GM23338 (cell line): ENCODE measurements at regions not wholly inside any gene's neighbourhood (a gene's known extent, or its start where the extent isn't known, plus 50 kb on each side); places are given as distances from the start of the nearest gene placed in this dataset.

Experiments used
- ATAC-seq: fragments of 200-7000 bp; cut with Tn5 transposase; 3 replicates; pipeline ENCODE4 v1.9.1; 2020
- DNase-seq: peaks from one replicate; pipeline ENCODE4 v3.0.0-alpha.2; 2015; ENCODE audit warnings: low spot score
- H2AFZ ChIP-seq: fragments of 200-600 bp; sonication (generic); 2 replicates; pipeline ENCODE4 v1.8.0; 2016; ENCODE audit warnings: antibody characterized with exemption, mild to moderate bottlenecking, moderate library complexity
- H3F3A ChIP-seq: fragments of 200-600 bp; sonication (generic); replicated peaks from 2 replicates; pipeline ENCODE4 v1.8.0; 2017; ENCODE audit warnings: antibody characterized with exemption, mixed run types, low read depth
- H3K27ac ChIP-seq: fragments of 200-600 bp; sonication (generic); 2 replicates; pipeline ENCODE4 v1.6.1; 2016; ENCODE audit warnings: low read depth
- H3K27me3 ChIP-seq: fragments of 200-600 bp; sonication (generic); 2 replicates; pipeline ENCODE4 v1.8.0; 2016; ENCODE audit warnings: mild to moderate bottlenecking, mixed run types, moderate library complexity; ENCODE audit not compliant: insufficient read depth
- H3K36me3 ChIP-seq: fragments of 200-600 bp; sonication (generic); 2 replicates; pipeline ENCODE4 v1.8.0; 2016; ENCODE audit warnings: mild to moderate bottlenecking; ENCODE audit not compliant: insufficient read depth
- H3K4me1 ChIP-seq: fragments of 200-600 bp; sonication (generic); 2 replicates; pipeline ENCODE4 v1.8.0; 2016; ENCODE audit warnings: mild to moderate bottlenecking, moderate library complexity; ENCODE audit not compliant: insufficient read depth
- H3K4me2 ChIP-seq: fragments of 200-600 bp; sonication (generic); 2 replicates; pipeline ENCODE4 v1.7.1; 2017; ENCODE audit warnings: mixed run types
- H3K4me3 ChIP-seq: fragments of 200-600 bp; sonication (generic); 2 replicates; pipeline ENCODE4 v1.6.1; 2016; ENCODE audit warnings: mixed run types
- H3K79me2 ChIP-seq: fragments of 200-600 bp; sonication (generic); replicated peaks from 2 replicates; pipeline ENCODE4 v1.8.0; 2017; ENCODE audit warnings: mild to moderate bottlenecking; ENCODE audit not compliant: insufficient read depth
- H3K9me2 ChIP-seq: fragments of 200-600 bp; sonication (generic); 2 replicates; pipeline ENCODE4 v1.8.0; 2017; ENCODE audit not compliant: insufficient read depth
- H4K20me1 ChIP-seq: fragments of 200-600 bp; sonication (generic); replicated peaks from 2 replicates; pipeline ENCODE4 v1.8.0; 2017; ENCODE audit warnings: mild to moderate bottlenecking; ENCODE audit not compliant: insufficient read depth
- H3K27ac Mint-ChIP-seq: 2 replicates; pipeline ENCODE4 v1.8.0; 2020; ENCODE audit warnings: inconsistent platforms, mild to moderate bottlenecking, moderate library complexity, mixed read lengths
- H3K27me3 Mint-ChIP-seq: 3 replicates; pipeline ENCODE4 v1.8.0; 2022; ENCODE audit warnings: low read depth, mild to moderate bottlenecking, moderate library complexity, mixed read lengths, inconsistent platforms; ENCODE audit not compliant: insufficient read depth, poor library complexity
- H3K36me3 Mint-ChIP-seq: 3 replicates; pipeline ENCODE4 v1.8.0; 2021; ENCODE audit warnings: low read depth, mild to moderate bottlenecking, inconsistent platforms, moderate library complexity, mixed read lengths
- H3K4me1 Mint-ChIP-seq: 3 replicates; pipeline ENCODE4 v1.8.0; 2020; ENCODE audit warnings: mild to moderate bottlenecking, inconsistent platforms, mixed read lengths
- H3K4me3 Mint-ChIP-seq: 3 replicates; pipeline ENCODE4 v1.8.0; 2021; ENCODE audit warnings: moderate library complexity, mild to moderate bottlenecking, inconsistent platforms, mixed read lengths
- H3K9me3 Mint-ChIP-seq: 3 replicates; pipeline ENCODE4 v1.8.0; 2020; ENCODE audit warnings: moderate library complexity, mild to moderate bottlenecking, inconsistent platforms, mixed read lengths
- CREB1 ChIP-seq: fragments of 250-450 bp; sonication (Bioruptor Pico); IDR thresholded peaks from 2 replicates; pipeline ENCODE4 v1.5.0; 2020; ENCODE audit warnings: low read depth, mild to moderate bottlenecking, moderate library complexity
- EZH2 ChIP-seq: fragments of 200-600 bp; sonication (generic); IDR thresholded peaks from one replicate; pipeline ENCODE4 v1.8.0; 2017; ENCODE audit warnings: antibody characterized with exemption, mild to moderate bottlenecking, low read depth; ENCODE audit not compliant: unreplicated experiment
- EZH2phosphoT487 ChIP-seq: fragments of 200-600 bp; sonication (generic); IDR thresholded peaks from one replicate; pipeline ENCODE4 v1.8.1; 2018; ENCODE audit warnings: antibody characterized with exemption; ENCODE audit not compliant: unreplicated experiment
- JUNB ChIP-seq: IDR thresholded peaks from one replicate; pipeline ENCODE4 v1.6.1; 2016; ENCODE audit warnings: antibody characterized with exemption; ENCODE audit not compliant: unreplicated experiment
- NANOG ChIP-seq: IDR thresholded peaks from 2 replicates; pipeline ENCODE4 v1.6.1; 2016; ENCODE audit warnings: antibody characterized with exemption, borderline replicate concordance
- POLR2AphosphoS5 ChIP-seq: IDR thresholded peaks from 2 replicates; pipeline ENCODE4 v1.6.1; 2016; ENCODE audit warnings: antibody characterized with exemption, low read depth
- REST ChIP-seq: IDR thresholded peaks from one replicate; pipeline ENCODE4 v1.6.1; 2018; ENCODE audit warnings: antibody characterized with exemption; ENCODE audit not compliant: unreplicated experiment
- STAT1 ChIP-seq: IDR thresholded peaks from one replicate; pipeline ENCODE4 v1.6.1; 2016; ENCODE audit warnings: antibody characterized with exemption; ENCODE audit not compliant: unreplicated experiment
- ZNF114 ChIP-seq: fragments of 250-450 bp; sonication (Bioruptor Pico); IDR thresholded peaks from 2 replicates; pipeline ENCODE4 v1.5.0; 2020; ENCODE audit warnings: mild to moderate bottlenecking, moderate library complexity
- ZNF331 ChIP-seq: fragments of 250-450 bp; sonication (Bioruptor Pico); IDR thresholded peaks from 2 replicates; pipeline ENCODE4 v1.5.0; 2020; ENCODE audit warnings: low read depth, mild to moderate bottlenecking, moderate library complexity
- ZNF462 ChIP-seq: fragments of 250-450 bp; sonication (Bioruptor Pico); IDR thresholded peaks from 2 replicates; pipeline ENCODE4 v1.5.0; 2020; ENCODE audit warnings: mild to moderate bottlenecking, moderate library complexity
- TF ChIP-seq, protein P1 (sequence below), 2 experiments: fragments of 200-600 bp in 1 of 2; sonication (generic) in 1 of 2; conservative IDR thresholded peaks; 2 replicates each; pipeline versions ENCODE4 v1.5.1 to v1.6.1; 2016 to 2017; ENCODE audit warnings: antibody characterized with exemption in 2 of 2, low read depth in 2 of 2, mild to moderate bottlenecking in 2 of 2, moderate library complexity in 1 of 2
- TF ChIP-seq, protein P2 (sequence below): IDR thresholded peaks from 2 replicates; pipeline ENCODE4 v1.6.1; 2016; ENCODE audit warnings: antibody characterized with exemption

DNA sequence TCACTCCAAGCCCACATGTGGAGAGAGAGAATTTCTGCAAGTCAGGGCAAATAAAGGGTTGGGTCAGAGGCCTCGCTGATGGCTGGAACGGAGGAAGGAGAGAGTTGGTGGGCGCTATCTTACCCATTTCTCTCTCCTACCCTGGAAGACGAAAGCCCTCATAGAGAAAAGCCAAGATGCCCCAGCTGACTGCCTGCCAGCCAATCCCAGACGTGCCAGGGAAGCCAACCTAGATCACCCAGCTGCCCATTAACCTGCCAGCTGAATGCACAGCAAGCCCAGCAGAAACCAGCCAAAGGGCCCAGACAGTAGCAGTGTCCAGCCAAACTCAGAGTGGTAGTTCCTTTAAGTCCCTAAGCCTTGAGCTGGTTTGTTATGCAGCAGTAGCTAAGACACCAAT is 167.0 kb upstream of the ZNF507 start:
- H3K36me3 Mint-ChIP-seq: no peaks in the 10 kb centered on the region
- no peak for ATAC-seq
- Histone ChIP-seq H3K4me1 (no peaks in the 10 kb centered on the region), H3F3A (no peaks in the 10 kb centered on the region), H3K27me3 (no peaks in the 10 kb centered on the region), H3K79me2 (no peaks in the 10 kb centered on the region), H3K27ac (no peak overlapping the region), H3K4me2 (no peak overlapping the region), H3K36me3 (no peaks in the 10 kb centered on the region), H3K4me3 (no peak overlapping the region), H4K20me1 (no peaks in the 10 kb centered on the region), H2AFZ (peak overlapping the region; percentile 28; the same call in 1 of the 2 replicates), H3K9me2 (peaks cover 2% of the 10 kb centered on the region; the same call in 1 of the 2 replicates)
- H3K27me3 Mint-ChIP-seq: no peaks in the 10 kb centered on the region
- no peaks in the 10 kb centered on the region for H3K4me1 Mint-ChIP-seq
- TF ChIP-seq, protein P1, sequence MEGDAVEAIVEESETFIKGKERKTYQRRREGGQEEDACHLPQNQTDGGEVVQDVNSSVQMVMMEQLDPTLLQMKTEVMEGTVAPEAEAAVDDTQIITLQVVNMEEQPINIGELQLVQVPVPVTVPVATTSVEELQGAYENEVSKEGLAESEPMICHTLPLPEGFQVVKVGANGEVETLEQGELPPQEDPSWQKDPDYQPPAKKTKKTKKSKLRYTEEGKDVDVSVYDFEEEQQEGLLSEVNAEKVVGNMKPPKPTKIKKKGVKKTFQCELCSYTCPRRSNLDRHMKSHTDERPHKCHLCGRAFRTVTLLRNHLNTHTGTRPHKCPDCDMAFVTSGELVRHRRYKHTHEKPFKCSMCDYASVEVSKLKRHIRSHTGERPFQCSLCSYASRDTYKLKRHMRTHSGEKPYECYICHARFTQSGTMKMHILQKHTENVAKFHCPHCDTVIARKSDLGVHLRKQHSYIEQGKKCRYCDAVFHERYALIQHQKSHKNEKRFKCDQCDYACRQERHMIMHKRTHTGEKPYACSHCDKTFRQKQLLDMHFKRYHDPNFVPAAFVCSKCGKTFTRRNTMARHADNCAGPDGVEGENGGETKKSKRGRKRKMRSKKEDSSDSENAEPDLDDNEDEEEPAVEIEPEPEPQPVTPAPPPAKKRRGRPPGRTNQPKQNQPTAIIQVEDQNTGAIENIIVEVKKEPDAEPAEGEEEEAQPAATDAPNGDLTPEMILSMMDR (conservative IDR thresholded peaks at IDR 0.05; ENCODE audit: low read depth in 2 of 2): no peak
- TF ChIP-seq ZNF331 (CRISPR knock-in tag) (no peak), NANOG (no peak), STAT1 (no peak), JUNB (no peak), ZNF114 (CRISPR knock-in tag) (no peak), POLR2AphosphoS5 (no peak), REST (no peak), ZNF462 (CRISPR knock-in tag) (no peak), CREB1 (no peak), EZH2 (no peak), EZH2phosphoT487 (no peak)
- TF ChIP-seq, protein P2, sequence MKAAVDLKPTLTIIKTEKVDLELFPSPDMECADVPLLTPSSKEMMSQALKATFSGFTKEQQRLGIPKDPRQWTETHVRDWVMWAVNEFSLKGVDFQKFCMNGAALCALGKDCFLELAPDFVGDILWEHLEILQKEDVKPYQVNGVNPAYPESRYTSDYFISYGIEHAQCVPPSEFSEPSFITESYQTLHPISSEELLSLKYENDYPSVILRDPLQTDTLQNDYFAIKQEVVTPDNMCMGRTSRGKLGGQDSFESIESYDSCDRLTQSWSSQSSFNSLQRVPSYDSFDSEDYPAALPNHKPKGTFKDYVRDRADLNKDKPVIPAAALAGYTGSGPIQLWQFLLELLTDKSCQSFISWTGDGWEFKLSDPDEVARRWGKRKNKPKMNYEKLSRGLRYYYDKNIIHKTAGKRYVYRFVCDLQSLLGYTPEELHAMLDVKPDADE: no peak
- no peaks in the 10 kb centered on the region for H3K9me3 Mint-ChIP-seq
- no peak for DNase-seq
- H3K27ac Mint-ChIP-seq: no peak overlapping the region
- no peak overlapping the region for H3K4me3 Mint-ChIP-seq
